Anterior cingulate cortex (tissue), 58 donors: ENCODE measurements at regions not wholly inside any gene's neighbourhood (a gene's known extent, or its start where the extent isn't known, plus 50 kb on each side); places are given as distances from the start of the nearest gene placed in this dataset.

Source experiments
- DNase-seq, 58 donors: peaks; one replicate each; lab custom pipeline; 2025; lab: John Stamatoyannopoulos, UW

GRCh38 chr9:80077059-80077458 lies 505.3 kb downstream of the TLE4 start:
- DNase-seq = no peak

GRCh38 chr9:80076162-80076561 lies 504.4 kb downstream of the TLE4 start:
- DNase-seq = no peak

- DNase-seq = no peak
Observed at GRCh38 chr9:80074439-80074838, 502.7 kb downstream of the TLE4 start.

- DNase-seq = no peak
Observed at GRCh38 chr9:80072451-80072850, 500.7 kb downstream of the TLE4 start.

- DNase-seq = no peak
Observed at GRCh38 chr9:80070071-80070742, 498.4 kb downstream of the TLE4 start.

GRCh38 chr9:80066931-80067330 lies 495.2 kb downstream of the TLE4 start:
- no peak for DNase-seq

- no peak for DNase-seq
Observed at GRCh38 chr9:80062567-80062966, 490.8 kb downstream of the TLE4 start.

GRCh38 chr9:80061940-80062339 lies 490.2 kb downstream of the TLE4 start:
- peak in 1 of 58 donors; percentile 5 for DNase-seq

GRCh38 chr9:80061096-80061495 lies 489.3 kb downstream of the TLE4 start:
- no peak for DNase-seq

GRCh38 chr9:80059979-80060378 lies 488.2 kb downstream of the TLE4 start:
- peak in 1 of 58 donors; percentile 4 for DNase-seq

GRCh38 chr9:80059191-80059590 lies 487.4 kb downstream of the TLE4 start:
- no peak for DNase-seq

GRCh38 chr9:80052830-80053229 lies 481.1 kb downstream of the TLE4 start:
- DNase-seq = no peak

- DNase-seq = no peak
Observed at GRCh38 chr9:80049096-80049782, 477.5 kb downstream of the TLE4 start.

- no peak for DNase-seq
Observed at GRCh38 chr9:80046481-80046880, 474.7 kb downstream of the TLE4 start.

GRCh38 chr9:80041821-80042220 lies 470.1 kb downstream of the TLE4 start:
- no peak for DNase-seq

- DNase-seq = no peak
Observed at GRCh38 chr9:80040457-80040856, 468.7 kb downstream of the TLE4 start.

GRCh38 chr9:80030801-80031200 lies 459.0 kb downstream of the TLE4 start:
- no peak for DNase-seq

GRCh38 chr9:80028501-80028900 lies 456.7 kb downstream of the TLE4 start:
- no peak for DNase-seq

- DNase-seq = no peak
Observed at GRCh38 chr9:80025796-80026520, 454.2 kb downstream of the TLE4 start.

GRCh38 chr9:80025131-80025530 lies 453.4 kb downstream of the TLE4 start:
- no peak for DNase-seq

GRCh38 chr9:80020530-80020929 lies 448.8 kb downstream of the TLE4 start:
- no peak for DNase-seq

- DNase-seq = no peak
Observed at GRCh38 chr9:80020056-80020455, 448.3 kb downstream of the TLE4 start.
